Fibroblast of lung (primary cell): ENCODE measurements at regions not wholly inside any gene's neighbourhood (a gene's known extent, or its start where the extent isn't known, plus 50 kb on each side); places are given as distances from the start of the nearest gene placed in this dataset.

ENCODE experiments used
- EZH2 ChIP-seq: IDR thresholded peaks from 2 replicates; pipeline ENCODE4 v1.5.1; 2012; ENCODE audit warnings: low read length, control low read depth, mild to moderate bottlenecking; ENCODE audit errors: missing control alignments
- TF ChIP-seq, protein P1 (sequence below), 2 donors: IDR thresholded peaks in 1 of 2; conservative IDR thresholded peaks in 1 of 2; 1 replicate in 1 of 2; 2 replicates in 1 of 2; pipeline ENCODE4 v1.5.1; 2011 to 2012; ENCODE audit warnings: low read length in 2 of 2, control low read depth in 1 of 2, inconsistent platforms in 1 of 2, low read depth in 1 of 2, mild to moderate bottlenecking in 1 of 2

DNA sequence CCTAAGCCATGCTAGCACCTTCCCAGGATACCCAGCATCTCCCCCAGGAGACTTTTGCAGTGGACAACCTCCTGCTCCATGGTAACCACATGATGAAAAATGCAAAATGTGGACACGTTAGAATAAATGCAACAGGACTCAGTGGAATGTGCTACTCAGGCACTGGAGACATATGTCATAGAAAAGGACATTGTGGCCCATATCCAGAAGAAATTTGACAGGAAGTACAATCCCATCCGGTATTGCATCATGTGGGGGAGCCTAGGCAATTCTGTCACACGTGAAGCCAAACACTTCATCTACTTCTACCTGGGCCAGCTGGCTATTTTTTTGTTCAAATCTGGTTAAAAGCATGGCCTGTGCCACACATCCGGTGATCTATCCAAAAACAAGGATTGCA, 227.2 kb upstream of the GPR149 start:
- TF ChIP-seq, protein P1, sequence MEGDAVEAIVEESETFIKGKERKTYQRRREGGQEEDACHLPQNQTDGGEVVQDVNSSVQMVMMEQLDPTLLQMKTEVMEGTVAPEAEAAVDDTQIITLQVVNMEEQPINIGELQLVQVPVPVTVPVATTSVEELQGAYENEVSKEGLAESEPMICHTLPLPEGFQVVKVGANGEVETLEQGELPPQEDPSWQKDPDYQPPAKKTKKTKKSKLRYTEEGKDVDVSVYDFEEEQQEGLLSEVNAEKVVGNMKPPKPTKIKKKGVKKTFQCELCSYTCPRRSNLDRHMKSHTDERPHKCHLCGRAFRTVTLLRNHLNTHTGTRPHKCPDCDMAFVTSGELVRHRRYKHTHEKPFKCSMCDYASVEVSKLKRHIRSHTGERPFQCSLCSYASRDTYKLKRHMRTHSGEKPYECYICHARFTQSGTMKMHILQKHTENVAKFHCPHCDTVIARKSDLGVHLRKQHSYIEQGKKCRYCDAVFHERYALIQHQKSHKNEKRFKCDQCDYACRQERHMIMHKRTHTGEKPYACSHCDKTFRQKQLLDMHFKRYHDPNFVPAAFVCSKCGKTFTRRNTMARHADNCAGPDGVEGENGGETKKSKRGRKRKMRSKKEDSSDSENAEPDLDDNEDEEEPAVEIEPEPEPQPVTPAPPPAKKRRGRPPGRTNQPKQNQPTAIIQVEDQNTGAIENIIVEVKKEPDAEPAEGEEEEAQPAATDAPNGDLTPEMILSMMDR (conservative IDR thresholded peaks at IDR 0.05 in 1 of 2, IDR thresholded peaks at IDR 0.05 in 1 of 2; ENCODE audit: low read depth in 1 of 2, low read length in 2 of 2): no peak
- no peak for TF ChIP-seq EZH2
